WTC11 (cell line): ENCODE measurements at regions not wholly inside any gene's neighbourhood (a gene's known extent, or its start where the extent isn't known, plus 50 kb on each side); places are given as distances from the start of the nearest gene placed in this dataset.

Experiments used
- ATAC-seq: fragments of 200-7000 bp; cut with Tn5 transposase; 2 replicates; pipeline ENCODE4 v1.10.0; 2021; ENCODE audit warnings: mild to moderate bottlenecking, moderate library complexity
- CTCF ChIA-PET: fragments of 300-600 bp; sonication (Branson Sonifier 250); formaldehyde crosslinking; loops from one replicate; lab custom pipeline; 2021; ENCODE audit warnings: antibody characterized with exemption; lab: Charles Lee
- POLR2A ChIA-PET: fragments of 350-600 bp; sonication (Branson Sonifier 250); formaldehyde crosslinking; loops from one replicate; lab custom pipeline; 2021; ENCODE audit warnings: antibody characterized with exemption; lab: Charles Lee
- DNase-seq: peaks from one replicate; pipeline ENCODE4 v3.0.0; 2021; ENCODE audit warnings: low spot score
- H3K27ac Mint-ChIP-seq: 2 replicates; pipeline ENCODE4 v1.8.0; 2021; ENCODE audit warnings: mixed read lengths
- H3K27me3 Mint-ChIP-seq: 2 replicates; pipeline ENCODE4 v1.8.0; 2021; ENCODE audit warnings: low read depth, mild to moderate bottlenecking, moderate library complexity, mixed read lengths
- H3K36me3 Mint-ChIP-seq: 2 replicates; pipeline ENCODE4 v1.8.0; 2021; ENCODE audit warnings: mixed read lengths
- H3K4me1 Mint-ChIP-seq: 2 replicates; pipeline ENCODE4 v1.8.0; 2022; ENCODE audit warnings: mixed read lengths
- H3K4me3 Mint-ChIP-seq: 2 replicates; pipeline ENCODE4 v1.8.0; 2021; ENCODE audit warnings: mild to moderate bottlenecking, moderate library complexity, mixed read lengths
- H3K9me3 Mint-ChIP-seq: 2 replicates; pipeline ENCODE4 v1.8.0; 2021; ENCODE audit warnings: mixed read lengths
- AR ChIP-seq: fragments of 250-450 bp; sonication (Bioruptor Pico); IDR thresholded peaks from 2 replicates; pipeline ENCODE4 v1.9.0; 2021; ENCODE audit warnings: mild to moderate bottlenecking
- CTCF ChIP-seq: fragments of 200-600 bp; IDR thresholded peaks from 2 replicates; pipeline ENCODE4 v1.8.0; 2022; ENCODE audit warnings: antibody characterized with exemption
- ESRRA ChIP-seq: sonication (generic); formaldehyde crosslinking; IDR thresholded peaks from 2 replicates; pipeline ENCODE4 v1.8.1; 2022; ENCODE audit warnings: mild to moderate bottlenecking, missing genetic modification reagents, borderline replicate concordance
- FOXP4 ChIP-seq: sonication (generic); formaldehyde crosslinking; IDR thresholded peaks from 2 replicates; pipeline ENCODE4 v1.8.0; 2022; ENCODE audit warnings: mild to moderate bottlenecking, missing genetic modification reagents
- JAZF1 ChIP-seq: fragments of 250-450 bp; sonication (Bioruptor Pico); IDR thresholded peaks from 2 replicates; pipeline ENCODE4 v1.9.0; 2021; ENCODE audit warnings: moderate library complexity, mild to moderate bottlenecking, inconsistent platforms
- MXD4 ChIP-seq: fragments of 250-450 bp; sonication (Bioruptor Pico); IDR thresholded peaks from 2 replicates; pipeline ENCODE4 v1.8.0; 2021; ENCODE audit warnings: mild to moderate bottlenecking, moderate library complexity, borderline replicate concordance
- NFATC4 ChIP-seq: fragments of 250-450 bp; sonication (Bioruptor Pico); IDR thresholded peaks from 2 replicates; pipeline ENCODE4 v1.9.0; 2021; ENCODE audit warnings: mild to moderate bottlenecking
- NFYB ChIP-seq: sonication (generic); formaldehyde crosslinking; conservative IDR thresholded peaks from 2 replicates; pipeline ENCODE4 v1.8.0; 2022; ENCODE audit warnings: low read depth, missing genetic modification reagents
- NR1H2 ChIP-seq: sonication (generic); formaldehyde crosslinking; IDR thresholded peaks from 2 replicates; pipeline ENCODE4 v1.9.0; 2021; ENCODE audit warnings: mild to moderate bottlenecking, moderate library complexity, missing genetic modification reagents
- NR2C2 ChIP-seq: sonication (generic); formaldehyde crosslinking; IDR thresholded peaks from 2 replicates; pipeline ENCODE4 v1.8.0; 2022; ENCODE audit warnings: mild to moderate bottlenecking, missing genetic modification reagents
- NR3C1 ChIP-seq: sonication (generic); formaldehyde crosslinking; conservative IDR thresholded peaks from 2 replicates; pipeline ENCODE4 v1.8.1; 2023; ENCODE audit warnings: low read depth, mild to moderate bottlenecking, missing genetic modification reagents
- PRDM15 ChIP-seq: sonication (generic); formaldehyde crosslinking; IDR thresholded peaks from 2 replicates; pipeline ENCODE4 v1.8.0; 2022; ENCODE audit warnings: missing genetic modification reagents
- RORB ChIP-seq: fragments of 250-450 bp; sonication (Bioruptor Pico); IDR thresholded peaks from 2 replicates; pipeline ENCODE4 v1.9.0; 2021; ENCODE audit warnings: mild to moderate bottlenecking
- SMAD4 ChIP-seq: sonication (generic); formaldehyde crosslinking; IDR thresholded peaks from 2 replicates; pipeline ENCODE4 v1.8.0; 2022; ENCODE audit warnings: mild to moderate bottlenecking, missing genetic modification reagents
- ZNF219 ChIP-seq: sonication (generic); formaldehyde crosslinking; IDR thresholded peaks from 2 replicates; pipeline ENCODE4 v1.8.0; 2023; ENCODE audit warnings: missing genetic modification reagents, mild to moderate bottlenecking, borderline replicate concordance
- ZNF423 ChIP-seq: fragments of 250-450 bp; sonication (Bioruptor Pico); IDR thresholded peaks from 2 replicates; pipeline ENCODE4 v2.1.2; 2022; ENCODE audit warnings: mild to moderate bottlenecking, moderate library complexity
- ZNF532 ChIP-seq: fragments of 250-450 bp; sonication (Bioruptor Pico); IDR thresholded peaks from 2 replicates; pipeline ENCODE4 v1.9.0; 2021; ENCODE audit warnings: mild to moderate bottlenecking, borderline replicate concordance

GRCh38 chr16:6728381-6728780 is 604.3 kb upstream of the RBFOX1 start (continued):
- TF ChIP-seq PRDM15 = no peak
- no peak for TF ChIP-seq ESRRA (CRISPR knock-in tag)
- TF ChIP-seq MXD4 (CRISPR knock-in tag) = no peak
- no peak for TF ChIP-seq AR (CRISPR knock-in tag)

- CTCF ChIA-PET = no interaction called here
- POLR2A ChIA-PET = no interaction called here
- peaks cover 85% of the 10 kb centered on the region for H3K9me3 Mint-ChIP-seq
- TF ChIP-seq NFYB (no peak), ZNF423 (CRISPR knock-in tag) (no peak), JAZF1 (CRISPR knock-in tag) (no peak), NR3C1 (no peak), AR (CRISPR knock-in tag) (no peak), SMAD4 (CRISPR knock-in tag) (no peak), ZNF219 (CRISPR knock-in tag) (no peak), NR1H2 (CRISPR knock-in tag) (no peak), RORB (CRISPR knock-in tag) (no peak), ZNF532 (CRISPR knock-in tag) (no peak), NR2C2 (CRISPR knock-in tag) (no peak), NFATC4 (no peak), CTCF (no peak), FOXP4 (CRISPR knock-in tag) (no peak), MXD4 (CRISPR knock-in tag) (no peak)
Observed at GRCh38 chr16:6726621-6727020, 606.0 kb upstream of the RBFOX1 start.

More at GRCh38 chr16:6726621-6727020, 606.0 kb upstream of the RBFOX1 start:
- peaks cover 71% of the 10 kb centered on the region for H3K36me3 Mint-ChIP-seq
- H3K27me3 Mint-ChIP-seq = peaks cover 13% of the 10 kb centered on the region; the same call in 1 of the 2 replicates
- H3K27ac Mint-ChIP-seq = no peak overlapping the region
- no peak for ATAC-seq
- no peak overlapping the region for H3K4me3 Mint-ChIP-seq
- H3K4me1 Mint-ChIP-seq = no peaks in the 10 kb centered on the region
- no peak for DNase-seq
